ENCODE measurements at regions not wholly inside any gene's neighbourhood (a gene's known extent, or its start where the extent isn't known, plus 50 kb on each side); places are given as distances from the start of the nearest gene placed in this dataset.

GRCh38 chr6:22670605-22671004, 101.2 kb downstream of the HDGFL1 start:
- DNase-seq: no peak

DNA sequence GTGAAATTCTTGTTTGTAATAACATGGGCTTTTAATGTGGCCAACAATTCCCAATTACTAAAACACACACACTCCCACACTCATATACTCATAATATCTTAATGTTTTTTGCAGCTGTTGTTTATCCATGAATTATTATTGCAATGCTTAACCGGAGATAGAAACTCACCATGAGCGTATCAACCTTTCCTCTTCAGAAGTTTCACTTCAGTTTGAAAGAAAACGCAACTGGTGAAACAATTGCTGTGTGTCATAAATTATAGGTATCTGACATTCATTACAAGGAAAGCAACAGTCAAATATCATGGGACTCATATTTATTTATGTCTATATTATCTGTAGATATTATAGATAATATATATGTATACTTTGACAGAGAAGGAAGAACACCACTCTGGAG, 104.1 kb downstream of the HDGFL1 start:
- no peak for DNase-seq

GRCh38 chr6:22680950-22681349, 111.6 kb downstream of the HDGFL1 start:
- no peak for DNase-seq

DNA sequence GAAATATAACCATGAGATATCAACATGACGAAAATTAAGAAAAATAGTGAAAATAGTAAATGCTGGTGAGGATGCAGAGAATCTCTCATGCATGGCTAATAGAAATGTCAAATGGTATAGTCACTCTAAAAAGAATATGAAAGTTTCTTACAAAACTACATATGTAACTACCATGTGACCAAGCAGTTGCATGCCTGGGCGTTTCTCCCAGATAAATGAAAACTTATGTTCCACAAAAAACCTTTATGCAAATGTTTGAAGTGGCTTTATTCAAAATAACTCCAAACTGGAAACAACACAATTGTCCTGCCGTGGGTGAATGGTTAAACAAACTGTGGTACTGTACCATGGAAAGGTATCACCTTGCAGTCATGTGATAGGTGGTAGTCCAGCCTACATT, 112.4 kb downstream of the HDGFL1 start:
- no peak for DNase-seq

GRCh38 chr6:22682979-22683378, 113.6 kb downstream of the HDGFL1 start:
- DNase-seq: no peak

DNA sequence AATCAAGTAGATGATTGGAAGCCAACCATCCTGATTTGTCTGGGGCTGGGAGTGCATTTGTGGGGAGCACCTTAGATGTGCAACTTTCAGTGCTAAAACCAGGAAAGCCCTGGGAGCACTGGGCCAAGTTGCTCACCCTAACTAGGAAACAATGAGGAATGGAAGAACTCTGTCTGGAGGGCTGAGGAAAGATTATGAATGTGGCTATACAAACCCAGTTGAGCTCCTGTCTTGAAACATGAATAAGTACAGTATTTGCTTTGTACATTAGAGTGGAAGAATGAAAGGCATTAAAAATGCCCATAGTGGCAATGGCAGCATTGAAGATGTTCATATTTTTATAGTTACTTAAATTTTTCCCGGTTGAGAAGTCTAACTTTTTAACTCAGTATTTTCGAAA, 121.1 kb downstream of the HDGFL1 start:
- no peak for DNase-seq

GRCh38 chr6:22694092-22694724, 124.8 kb downstream of the HDGFL1 start:
- DNase-seq: no peak

GRCh38 chr6:22696481-22696880, 127.1 kb downstream of the HDGFL1 start:
- no peak for DNase-seq

DNA sequence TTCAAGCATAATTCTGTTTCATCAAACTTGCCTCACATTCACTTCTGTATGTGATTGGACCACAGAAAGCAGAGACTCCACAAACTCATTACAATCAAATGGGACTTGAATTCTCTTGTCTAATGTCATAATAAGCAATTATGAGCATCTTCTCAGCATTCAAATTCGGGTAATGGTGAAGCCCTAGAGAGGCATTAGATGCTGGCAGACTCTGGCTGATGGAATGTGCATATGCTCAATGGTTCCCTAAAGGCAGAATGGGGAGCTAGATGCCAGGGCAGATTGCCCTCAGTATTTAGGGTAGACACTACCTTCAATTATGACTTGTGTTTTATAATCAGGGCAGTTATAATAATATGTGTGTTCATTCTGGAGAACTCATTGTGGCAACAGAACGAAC, 127.9 kb downstream of the HDGFL1 start:
- no peak for DNase-seq

DNA sequence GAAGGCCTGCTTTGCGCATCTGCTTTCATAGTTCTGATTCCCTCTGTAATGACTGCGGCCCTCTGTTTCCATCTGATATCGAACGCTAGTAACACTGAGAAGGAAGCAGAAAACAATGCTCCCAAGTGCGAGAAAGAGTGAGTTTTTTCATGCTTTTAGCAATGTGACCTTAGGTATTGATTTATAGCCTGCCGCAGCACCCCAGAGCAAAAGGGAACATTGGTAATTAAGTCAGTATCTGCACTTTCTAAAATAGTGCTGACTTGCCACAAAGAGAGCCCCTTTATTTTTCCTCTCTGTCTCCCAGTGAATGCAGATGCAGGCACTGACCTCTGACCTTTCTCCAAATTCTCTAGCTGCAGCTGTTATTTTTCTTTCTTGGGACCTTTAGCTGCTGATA, 129.8 kb downstream of the HDGFL1 start:
- DNase-seq: no peak

DNA sequence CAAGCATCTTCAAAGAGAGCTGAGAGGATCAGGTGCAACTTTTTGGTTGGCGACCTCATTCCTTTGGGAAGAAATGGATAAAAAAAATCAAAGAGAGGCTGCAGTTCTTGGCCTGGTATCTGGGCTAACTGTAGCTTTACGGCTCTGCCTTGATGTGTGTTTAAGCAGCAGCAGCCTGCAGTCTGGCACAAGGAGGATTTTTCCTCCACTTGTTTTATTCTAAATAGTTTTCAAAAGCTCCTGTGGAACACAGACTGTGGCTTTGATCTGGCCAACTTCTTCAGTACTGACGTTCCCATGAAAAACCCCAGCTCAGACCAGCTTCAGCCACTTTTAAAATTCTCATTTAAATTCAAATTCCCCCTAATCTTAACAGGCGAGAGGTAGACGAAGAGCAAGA, 137.3 kb downstream of the HDGFL1 start:
- DNase-seq: no peak

DNA sequence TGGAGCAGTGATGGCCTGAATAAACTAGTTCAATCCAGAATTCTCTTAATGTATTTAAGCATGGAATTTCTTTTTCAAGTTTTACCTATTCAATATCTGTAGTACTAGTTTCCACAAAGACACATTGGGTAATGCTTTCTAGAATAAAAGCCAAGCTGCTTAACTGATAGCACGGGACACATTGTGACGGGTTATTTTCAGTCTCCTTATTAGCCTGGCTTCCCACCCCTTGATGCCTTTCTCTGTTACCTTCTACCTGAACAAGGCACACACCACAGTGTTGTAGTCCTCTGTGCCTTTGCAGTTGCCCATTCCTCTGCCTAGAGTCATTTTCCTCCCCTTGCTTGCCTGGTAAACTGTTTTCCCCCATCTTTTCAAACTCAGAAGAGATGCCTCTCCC, 139.1 kb downstream of the HDGFL1 start:
- DNase-seq: no peak

DNA sequence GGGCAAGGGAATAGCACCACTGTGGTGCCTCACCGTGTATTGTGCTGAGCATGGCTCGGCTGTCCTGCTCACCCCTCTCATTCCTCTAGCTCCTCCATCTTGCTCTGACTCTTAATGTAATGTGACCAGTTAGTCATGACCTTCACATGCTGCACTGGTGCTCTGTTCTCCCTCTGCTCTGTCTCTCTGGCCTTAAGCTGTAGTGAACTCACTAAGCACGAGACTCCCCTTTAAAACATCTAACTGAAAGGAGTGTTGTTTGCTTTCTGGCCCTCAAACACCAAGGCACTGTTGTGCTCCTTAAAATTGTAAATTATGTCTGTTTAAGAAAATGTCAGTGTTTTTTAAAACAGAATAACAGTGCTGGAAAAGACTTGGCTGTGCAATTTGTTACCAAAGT, 140.4 kb downstream of the HDGFL1 start:
- no peak for DNase-seq

GRCh38 chr6:22716721-22717120, 147.4 kb downstream of the HDGFL1 start:
- DNase-seq: no peak

GRCh38 chr6:22717915-22718314, 148.5 kb downstream of the HDGFL1 start:
- no peak for DNase-seq

DNA sequence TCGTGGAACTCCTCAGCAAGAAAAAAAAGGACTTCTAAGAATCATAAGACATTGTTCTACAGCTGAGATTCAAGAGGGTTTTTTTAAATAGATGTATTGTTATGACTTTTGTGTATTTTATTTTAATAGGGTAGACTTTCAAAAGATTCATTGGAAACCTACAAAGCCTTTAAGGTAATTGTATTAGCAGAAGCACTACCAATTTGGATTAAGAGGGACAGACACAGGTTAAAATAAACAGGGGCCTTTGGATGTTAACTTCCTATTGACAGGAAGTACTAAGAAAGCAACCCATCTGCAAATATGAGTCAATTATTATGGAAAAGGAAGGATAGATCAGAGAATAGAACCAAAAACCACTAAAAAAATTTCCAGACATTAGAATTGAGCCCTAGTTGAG, 153.5 kb downstream of the HDGFL1 start:
- no peak for DNase-seq

DNA sequence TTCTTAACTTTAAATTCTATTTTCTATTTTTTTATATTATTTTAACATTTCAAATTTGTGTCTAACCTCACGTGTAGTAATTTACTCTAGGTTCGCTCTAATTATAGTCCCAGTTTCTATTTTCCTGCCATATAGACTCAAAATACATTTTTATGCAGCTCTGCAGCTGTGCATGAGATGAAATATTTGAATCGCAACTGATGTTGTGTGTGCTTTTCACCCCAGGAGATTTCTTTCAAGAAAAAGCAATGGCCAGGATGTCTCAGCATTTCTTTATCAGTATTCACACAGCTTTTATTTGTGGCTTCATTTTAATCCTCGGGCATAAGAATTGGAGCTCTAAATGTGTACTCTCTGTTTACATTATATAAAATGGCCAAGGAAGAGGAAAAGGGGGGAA, 157.6 kb downstream of the HDGFL1 start:
- no peak for DNase-seq

- DNase-seq: no peak
Measured at GRCh38 chr6:22727710-22728109, 158.3 kb downstream of the HDGFL1 start.

- DNase-seq: no peak
Measured at GRCh38 chr6:22732176-22732970, 163.0 kb downstream of the HDGFL1 start.

DNA sequence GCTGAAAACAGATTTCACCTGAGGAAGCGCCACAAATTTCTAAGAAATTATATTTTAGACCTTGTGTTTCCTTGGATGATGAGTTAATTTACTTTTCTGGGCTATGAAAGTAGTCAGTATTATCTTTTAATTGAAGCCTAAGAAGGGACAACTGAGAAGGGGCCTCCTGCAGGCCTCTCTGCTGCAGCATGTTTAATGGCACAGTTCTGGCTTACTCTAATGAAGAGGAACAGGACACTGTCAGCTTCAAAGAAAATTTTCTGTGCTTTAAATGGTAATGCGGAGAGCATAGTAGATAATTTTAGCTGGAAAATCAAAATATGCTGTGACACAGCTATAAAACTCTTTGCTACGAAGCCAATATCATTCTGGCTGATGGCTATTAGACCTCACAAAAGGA, 167.4 kb downstream of the HDGFL1 start:
- DNase-seq: no peak

- no peak for DNase-seq
Measured at GRCh38 chr6:22737331-22737730, 168.0 kb downstream of the HDGFL1 start.

- DNase-seq: no peak
Measured at GRCh38 chr6:22738194-22738593, 168.8 kb downstream of the HDGFL1 start.

DNA sequence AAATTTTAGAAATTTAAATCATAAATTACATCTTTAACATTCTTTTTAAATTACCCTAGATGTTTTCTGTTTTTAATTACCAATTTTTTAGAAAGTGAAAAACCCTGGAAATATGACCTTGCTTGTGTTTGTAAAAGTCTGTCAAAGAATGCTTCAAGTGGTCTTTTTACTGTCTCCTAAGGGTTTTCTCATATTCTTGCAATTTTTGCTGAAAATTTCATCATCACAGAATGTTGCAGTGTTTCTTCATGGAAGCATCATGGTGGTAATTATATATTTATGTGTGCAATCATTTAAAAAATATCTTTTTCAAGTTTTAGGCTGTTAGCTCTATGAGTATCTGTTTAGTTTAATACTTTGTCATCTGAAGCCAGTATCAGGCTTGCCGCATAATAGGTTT, 178.2 kb downstream of the HDGFL1 start:
- DNase-seq: no peak

DNA sequence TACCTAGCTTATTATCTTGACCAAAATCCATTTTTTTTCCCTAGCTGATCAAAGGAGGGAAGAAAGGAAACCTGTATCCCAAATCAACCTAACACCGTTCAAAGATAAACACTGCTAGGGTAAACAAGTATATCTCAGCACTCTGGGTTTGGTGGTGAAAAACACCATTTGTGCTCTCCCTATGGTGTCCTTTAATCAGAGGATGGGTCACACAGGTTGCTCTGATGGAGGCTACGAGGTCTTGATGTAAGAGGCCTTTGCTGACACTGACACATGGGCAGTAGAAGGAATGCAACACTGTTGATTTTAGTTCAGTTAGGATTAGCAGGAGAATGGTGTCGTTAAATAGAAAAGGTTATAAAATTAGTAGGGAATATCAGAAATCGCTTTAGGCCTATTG, 179.3 kb downstream of the HDGFL1 start:
- DNase-seq: no peak

DNA sequence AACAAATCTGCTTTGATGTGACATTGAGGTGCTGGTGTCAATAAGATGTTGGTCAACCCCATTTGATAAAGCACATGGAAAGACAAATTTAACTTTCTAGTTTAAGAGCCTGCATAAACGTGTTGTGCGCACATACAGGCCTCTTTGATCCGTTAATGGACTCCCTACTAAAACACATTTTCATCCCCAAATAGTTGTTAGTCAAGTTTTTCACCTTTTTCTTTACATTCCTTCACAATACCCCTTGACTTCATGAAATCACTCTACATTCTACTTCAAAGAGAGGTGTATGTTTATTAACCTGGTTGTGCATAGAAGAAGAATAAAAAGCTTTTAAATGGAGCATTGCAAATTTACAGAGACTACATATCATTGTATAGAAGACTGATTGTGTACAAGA, 180.3 kb downstream of the HDGFL1 start:
- no peak for DNase-seq

Measured in suppressor macrophage treated with lipopolysaccharide for 1 hour (primary cell).